SK-N-SH (cell line): ENCODE measurements at regions not wholly inside any gene's neighbourhood (a gene's known extent, or its start where the extent isn't known, plus 50 kb on each side); places are given as distances from the start of the nearest gene placed in this dataset.

ENCODE experiments used
- CTCF ChIP-seq: fragments of 200-600 bp; sonication (generic); IDR thresholded peaks from 2 replicates; pipeline ENCODE4 v1.6.1; 2017; ENCODE audit warnings: antibody characterized with exemption, mild to moderate bottlenecking, moderate library complexity
- GATA2 ChIP-seq: sonication (generic); formaldehyde crosslinking; IDR thresholded peaks from 2 replicates; pipeline ENCODE4 v1.5.0; 2020; ENCODE audit warnings: mild to moderate bottlenecking, missing genetic modification reagents
- JUND ChIP-seq: IDR thresholded peaks from 2 replicates; pipeline ENCODE4 v1.4.0; 2012
- NRF1 ChIP-seq: IDR thresholded peaks from 2 replicates; pipeline ENCODE4 v1.6.1; 2012; ENCODE audit warnings: low read depth, mild to moderate bottlenecking, low read length
- POLR2AphosphoS5 ChIP-seq: IDR thresholded peaks from 2 replicates; pipeline ENCODE4 v1.6.1; 2012; ENCODE audit warnings: low read depth, low read length
- SIN3A ChIP-seq: IDR thresholded peaks from 2 replicates; pipeline ENCODE4 v1.6.1; 2012; ENCODE audit warnings: low read depth, mild to moderate bottlenecking, low read length, moderate library complexity, borderline replicate concordance
- SMC3 ChIP-seq: IDR thresholded peaks from 2 replicates; pipeline ENCODE4 v1.6.1; 2012; ENCODE audit warnings: low read depth, low read length, improper control_type of control experiment
- TAF1 ChIP-seq: IDR thresholded peaks from 2 replicates; pipeline ENCODE4 v1.6.1; 2012; ENCODE audit warnings: low read depth, mild to moderate bottlenecking, low read length, moderate library complexity, borderline replicate concordance
- USF1 ChIP-seq: IDR thresholded peaks from 2 replicates; pipeline ENCODE4 v1.4.0; 2012; ENCODE audit warnings: low read depth, borderline replicate concordance

GRCh38 chr6:166691199-166691598 is 64.1 kb upstream of the RPS6KA2 start:
- TF ChIP-seq CTCF (no peak), SIN3A (no peak), NRF1 (no peak), POLR2AphosphoS5 (no peak), GATA2 (CRISPR knock-in tag) (no peak), JUND (peak; percentile 50; the same call in 1 of the 2 replicates), TAF1 (no peak), USF1 (no peak), SMC3 (no peak)
